ENCODE measurements at regions not wholly inside any gene's neighbourhood (a gene's known extent, or its start where the extent isn't known, plus 50 kb on each side); places are given as distances from the start of the nearest gene placed in this dataset.

GRCh38 chr9:21564175-21564574, 82.1 kb upstream of the IFNE start:
- no peak for DNase-seq (ENCODE audit: low read depth)

GRCh38 chr9:21565155-21565554, 83.0 kb upstream of the IFNE start:
- no peak for DNase-seq (ENCODE audit: low read depth)

- DNase-seq (ENCODE audit: low read depth), result no peak
Measured at GRCh38 chr9:21567926-21568325, 85.8 kb upstream of the IFNE start.

GRCh38 chr9:21568484-21568883, 86.4 kb upstream of the IFNE start:
- no peak for DNase-seq (ENCODE audit: low read depth)

GRCh38 chr9:21569721-21570120, 87.6 kb upstream of the IFNE start:
- no peak for DNase-seq (ENCODE audit: low read depth)

GRCh38 chr9:21570643-21571275, 88.6 kb upstream of the IFNE start:
- no peak for DNase-seq (ENCODE audit: low read depth)

- no peak for DNase-seq (ENCODE audit: low read depth)
Measured at GRCh38 chr9:21574261-21574660, 92.1 kb upstream of the IFNE start.

GRCh38 chr9:21576331-21577189, 94.4 kb upstream of the IFNE start:
- DNase-seq (ENCODE audit: low read depth), result peak; percentile 83

GRCh38 chr9:21579247-21579671, 97.1 kb upstream of the IFNE start:
- DNase-seq (ENCODE audit: low read depth), result peak; percentile 29

- no peak for DNase-seq (ENCODE audit: low read depth)
Measured at GRCh38 chr9:21579743-21580142, 97.6 kb upstream of the IFNE start.

GRCh38 chr9:21580636-21581378, 98.7 kb upstream of the IFNE start:
- DNase-seq (ENCODE audit: low read depth), result no peak

GRCh38 chr9:21583628-21584377, 101.7 kb upstream of the IFNE start:
- DNase-seq (ENCODE audit: low read depth), result no peak

- DNase-seq (ENCODE audit: low read depth), result no peak
Measured at GRCh38 chr9:21584890-21585289, 102.8 kb upstream of the IFNE start.

- DNase-seq (ENCODE audit: low read depth), result peak; percentile 28
Measured at GRCh38 chr9:21585756-21586752, 103.9 kb upstream of the IFNE start.

GRCh38 chr9:21589344-21590056, 107.4 kb upstream of the IFNE start:
- no peak for DNase-seq (ENCODE audit: low read depth)

GRCh38 chr9:21590058-21590996, 108.2 kb upstream of the IFNE start:
- DNase-seq (ENCODE audit: low read depth), result no peak

GRCh38 chr9:21591221-21592062, 109.3 kb upstream of the IFNE start:
- peak; percentile 95 for DNase-seq (ENCODE audit: low read depth)

GRCh38 chr9:21592063-21592338, 109.9 kb upstream of the IFNE start:
- no peak for DNase-seq (ENCODE audit: low read depth)

Measured in RPMI7951 (cell line).